Mucosa of descending colon (tissue), 3 donors: ENCODE measurements at regions not wholly inside any gene's neighbourhood (a gene's known extent, or its start where the extent isn't known, plus 50 kb on each side); places are given as distances from the start of the nearest gene placed in this dataset.
A peak's percentile ranks its signal among the peaks of the same experiment; 100 is the strongest.

ENCODE experiments used
- ATAC-seq: fragments of 200-7000 bp; cut with Tn5 transposase; one replicate; pipeline ENCODE4 v1.9.1; 2020; ENCODE audit warnings: mild to moderate bottlenecking, moderate library complexity
- DNase-seq, 3 donors: peaks; one replicate each; pipeline ENCODE4 v3.0.0-alpha.2; 2020
- H3K36me3 ChIP-seq: fragments of 200-600 bp; one replicate; pipeline ENCODE4 v1.8.0; 2021; ENCODE audit warnings: low read depth, mild to moderate bottlenecking
- H3K4me1 ChIP-seq: fragments of 200-600 bp; one replicate; pipeline ENCODE4 v1.8.0; 2021; ENCODE audit warnings: low read depth, mild to moderate bottlenecking
- H3K4me3 ChIP-seq: fragments of 200-600 bp; one replicate; pipeline ENCODE4 v1.8.0; 2021; ENCODE audit warnings: mild to moderate bottlenecking
- H3K9me3 ChIP-seq: fragments of 200-600 bp; one replicate; pipeline ENCODE4 v1.8.0; 2021; ENCODE audit warnings: mild to moderate bottlenecking
- CTCF ChIP-seq: fragments of 200-600 bp; IDR thresholded peaks from one replicate; pipeline ENCODE4 v1.8.0; 2022; ENCODE audit warnings: antibody characterized with exemption, mild to moderate bottlenecking
- intact Hi-C, 2 donors: fragments of 100-400 bp; cut with DNase I in 1 of 2; cut with micrococcal nuclease in 1 of 2; formaldehyde crosslinking; loops; one replicate each; pipeline versions ENCODE4 v1.11.0 to v1.11.1; 2022; cut with DNase I, micrococcal nuclease
- donor health status: DM: no; HTN: no; CAD: no; lungs with moderate emphysema.
- donor health status: DM: no; HTN: no; CAD: no.
- donor health status: DM: no; HTN: yes; CAD: no.

GRCh38 chr3:127033171-127033570, 50.3 kb downstream of the PLXNA1 start:
- peak in 1 of 3 donors; percentile 34 for DNase-seq
- H3K4me1 ChIP-seq: peaks cover 35% of the 10 kb centered on the region
- no peak for ATAC-seq
- H3K9me3 ChIP-seq: no peaks in the 10 kb centered on the region
- no peak overlapping the region for H3K4me3 ChIP-seq
- no peak for TF ChIP-seq CTCF
- intact Hi-C loops: no loop called here
- H3K36me3 ChIP-seq: no peaks in the 10 kb centered on the region

DNA sequence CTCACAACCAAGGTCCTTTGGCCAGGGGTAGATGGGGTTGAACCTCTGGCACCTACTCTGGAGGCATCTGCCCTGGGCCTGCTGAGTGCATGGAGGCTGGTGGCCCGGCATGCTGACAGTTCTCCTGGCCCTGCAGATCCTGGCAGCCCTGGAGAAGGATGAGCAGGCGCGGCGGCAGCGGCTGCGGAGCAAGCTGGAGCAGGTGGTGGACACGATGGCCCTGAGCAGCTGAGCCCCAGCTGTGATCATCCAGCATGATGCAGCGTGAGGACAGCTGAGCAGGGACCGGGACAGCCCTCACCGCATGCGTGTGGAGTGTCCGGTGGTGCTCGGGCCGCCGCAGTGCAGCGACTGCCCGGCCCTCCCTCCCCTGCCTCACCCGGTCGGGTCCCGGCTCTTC, 50.9 kb downstream of the PLXNA1 start:
- Histone ChIP-seq H3K4me1 (peaks cover 29% of the 10 kb centered on the region), H3K4me3 (no peak overlapping the region), H3K9me3 (no peaks in the 10 kb centered on the region), H3K36me3 (no peaks in the 10 kb centered on the region)
- peak in 2 of 3 donors; percentile 19 to 42 for DNase-seq
- intact Hi-C loops: no loop called here
- TF ChIP-seq CTCF: no peak
- ATAC-seq: no peak

GRCh38 chr3:127034195-127034989, 51.5 kb downstream of the PLXNA1 start:
- Histone ChIP-seq H3K9me3 (no peaks in the 10 kb centered on the region), H3K36me3 (no peaks in the 10 kb centered on the region), H3K4me3 (no peak overlapping the region), H3K4me1 (peaks cover 29% of the 10 kb centered on the region)
- TF ChIP-seq CTCF: no peak
- DNase-seq (peak in 2 of 3 donors; percentile 31 to 48), ATAC-seq (no peak)
- intact Hi-C loops: no loop called here

DNA sequence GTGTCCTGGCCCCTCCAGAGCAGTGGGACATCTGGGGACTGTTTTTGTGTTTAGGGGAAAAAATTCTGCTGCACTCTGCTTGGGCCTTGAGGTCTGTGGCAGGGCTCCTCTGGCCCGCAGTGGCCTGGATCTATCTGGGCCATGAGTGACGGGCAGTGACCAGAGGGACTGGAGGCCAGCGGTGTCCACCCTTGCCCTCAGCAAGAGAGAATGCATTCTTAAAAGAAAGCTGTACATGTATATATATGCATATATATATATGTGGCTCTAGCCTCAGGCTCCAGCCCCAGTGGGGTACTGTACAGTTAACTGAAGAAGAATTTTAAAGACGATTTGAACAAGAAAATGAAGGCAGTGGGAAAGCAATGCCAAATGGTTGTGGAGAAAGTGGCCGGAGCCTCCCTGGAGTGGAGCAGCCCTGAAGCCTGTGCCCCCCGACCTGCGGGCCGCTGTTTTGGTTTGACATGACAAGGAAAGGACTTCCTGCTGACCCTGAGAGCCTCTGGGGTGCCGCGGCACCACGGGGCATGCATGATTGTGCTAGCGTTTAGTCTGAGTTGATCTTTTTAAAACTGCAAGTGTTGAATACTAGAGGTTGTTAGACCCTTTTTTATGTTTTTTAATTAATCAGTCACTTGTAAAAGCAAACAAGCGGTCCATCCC, 52.2 kb downstream of the PLXNA1 start:
- H3K36me3 ChIP-seq: no peaks in the 10 kb centered on the region
- no peak for ATAC-seq

GRCh38 chr3:127035677-127036076, 52.8 kb downstream of the PLXNA1 start:
- ATAC-seq (peak; percentile 88), DNase-seq (peak; percentile 85 to 93 (median 91))
- Histone ChIP-seq H3K4me3 (no peak overlapping the region), H3K4me1 (peaks cover 29% of the 10 kb centered on the region), H3K36me3 (no peaks in the 10 kb centered on the region), H3K9me3 (no peaks in the 10 kb centered on the region)
- intact Hi-C loops: no loop called here
- no peak for TF ChIP-seq CTCF

More for the DNA sequence above, 52.2 kb downstream of the PLXNA1 start:
- H3K4me3 ChIP-seq: no peak overlapping the region
- no peaks in the 10 kb centered on the region for H3K9me3 ChIP-seq
- no peak for TF ChIP-seq CTCF
- peaks cover 29% of the 10 kb centered on the region for H3K4me1 ChIP-seq
- peak in 2 of 3 donors; percentile 36 to 41 for DNase-seq
- intact Hi-C loops: no loop called here
